ENCODE measurements at regions not wholly inside any gene's neighbourhood (a gene's known extent, or its start where the extent isn't known, plus 50 kb on each side); places are given as distances from the start of the nearest gene placed in this dataset.
"Not testable (repeated sequence)": the region's sequence is repeated elsewhere in the genome, so short reads cannot be mapped to it uniquely, and the experiment has no call there.

GRCh38 chr9:26500471-26500870 lies 392.1 kb downstream of the CAAP1 start:
- no peak for DNase-seq (ENCODE audit: low spot score)
- no peak overlapping the region for H4K91ac ChIP-seq (ENCODE audit: low read depth, low read length, poor library complexity)
- no peak overlapping the region for H4K8ac ChIP-seq (ENCODE audit: low read depth, low read length)
- no peak overlapping the region for H3K4ac ChIP-seq (ENCODE audit: low read length)
- H3K9me3 ChIP-seq (replicated peaks in 1 of 2; ENCODE audit: control insufficient read depth in 2 of 2, insufficient read depth in 1 of 2, low read depth in 1 of 2, low read length in 2 of 2), result no peaks in the 10 kb centered on the region
- H3K36me3 ChIP-seq (replicated peaks in 1 of 2; ENCODE audit: control insufficient read depth in 2 of 2, insufficient read depth in 2 of 2, low read length in 2 of 2), result no peaks in the 10 kb centered on the region
- H2BK12ac ChIP-seq (ENCODE audit: low read length), result no peak overlapping the region
- no peak overlapping the region for H3K18ac ChIP-seq (ENCODE audit: low read length)
- no peak overlapping the region for H3K4me3 ChIP-seq (ENCODE audit: low read length in 2 of 2)
- no peak overlapping the region for H2AK5ac ChIP-seq (ENCODE audit: low read depth, low read length)
- no peaks in the 10 kb centered on the region for H3K79me1 ChIP-seq (ENCODE audit: low read depth, low read length)
- no peak overlapping the region for H2BK120ac ChIP-seq (ENCODE audit: low read depth, low read length)
- no peak overlapping the region for H2AFZ ChIP-seq (ENCODE audit: low read length)
- no peak overlapping the region for H3K4me2 ChIP-seq (ENCODE audit: insufficient read depth, low read length, poor library complexity, severe bottlenecking)
- H2BK5ac ChIP-seq (ENCODE audit: low read length), result no peak overlapping the region
- no peak overlapping the region for H3K23ac ChIP-seq (ENCODE audit: low read depth, low read length, poor library complexity)
- no peak overlapping the region for H3K9ac ChIP-seq (ENCODE audit: low read depth, low read length, poor library complexity)
- WGBS, 2 donors (ENCODE audit: extremely low coverage in 2 of 2, insufficient read length in 2 of 2, insufficient replicate concordance in 1 of 2), result no CpG with 5 or more reads among the region's 3 CpGs
- H3K27ac ChIP-seq (replicated peaks; ENCODE audit: low read length), result no peak overlapping the region
- H3K4me1 ChIP-seq (ENCODE audit: control insufficient read depth in 2 of 2, insufficient read depth in 1 of 2, low read depth in 1 of 2, low read length in 2 of 2), result no peaks in the 10 kb centered on the region
- H2BK15ac ChIP-seq (ENCODE audit: low read length), result no peak overlapping the region
- H3K27me3 ChIP-seq (ENCODE audit: control insufficient read depth in 3 of 3, insufficient read depth in 3 of 3, low read depth in 1 of 3, low read length in 3 of 3), result no peaks in the 10 kb centered on the region
- H3K14ac ChIP-seq (ENCODE audit: low read length), result no peak overlapping the region

- not testable (repeated sequence) for H2BK15ac ChIP-seq (ENCODE audit: low read length); H3K79me1 ChIP-seq (ENCODE audit: low read depth, low read length); H4K8ac ChIP-seq (ENCODE audit: low read depth, low read length); H3K14ac ChIP-seq (ENCODE audit: low read length); H3K9ac ChIP-seq (ENCODE audit: low read depth, low read length, poor library complexity); H3K18ac ChIP-seq (ENCODE audit: low read length); H3K4me2 ChIP-seq (ENCODE audit: insufficient read depth, low read length, poor library complexity, severe bottlenecking); H3K27me3 ChIP-seq (ENCODE audit: control insufficient read depth in 3 of 3, insufficient read depth in 3 of 3, low read depth in 1 of 3, low read length in 3 of 3); H3K4me1 ChIP-seq (ENCODE audit: control insufficient read depth in 2 of 2, insufficient read depth in 1 of 2, low read depth in 1 of 2, low read length in 2 of 2); H3K27ac ChIP-seq (replicated peaks; ENCODE audit: low read length); H3K4me3 ChIP-seq (ENCODE audit: low read length in 2 of 2); DNase-seq (ENCODE audit: low spot score); H3K23ac ChIP-seq (ENCODE audit: low read depth, low read length, poor library complexity); H2BK5ac ChIP-seq (ENCODE audit: low read length); H3K4ac ChIP-seq (ENCODE audit: low read length); H2AK5ac ChIP-seq (ENCODE audit: low read depth, low read length); H3K36me3 ChIP-seq (replicated peaks in 1 of 2; ENCODE audit: control insufficient read depth in 2 of 2, insufficient read depth in 2 of 2, low read length in 2 of 2); H4K91ac ChIP-seq (ENCODE audit: low read depth, low read length, poor library complexity); H2BK12ac ChIP-seq (ENCODE audit: low read length); H3K9me3 ChIP-seq (replicated peaks in 1 of 2; ENCODE audit: control insufficient read depth in 2 of 2, insufficient read depth in 1 of 2, low read depth in 1 of 2, low read length in 2 of 2); H2BK120ac ChIP-seq (ENCODE audit: low read depth, low read length); H2AFZ ChIP-seq (ENCODE audit: low read length)
- no CpG with 5 or more reads among the region's 59 CpGs for WGBS, 2 donors (ENCODE audit: extremely low coverage in 2 of 2, insufficient read length in 2 of 2, insufficient replicate concordance in 1 of 2)
These were observed 399.7 kb downstream of the CAAP1 start for GRCh38 chr9:26492608-26493521.

- not testable (repeated sequence) for H3K27ac ChIP-seq (replicated peaks; ENCODE audit: low read length); H3K36me3 ChIP-seq (replicated peaks in 1 of 2; ENCODE audit: control insufficient read depth in 2 of 2, insufficient read depth in 2 of 2, low read length in 2 of 2); H4K8ac ChIP-seq (ENCODE audit: low read depth, low read length); H2AFZ ChIP-seq (ENCODE audit: low read length); H3K4me3 ChIP-seq (ENCODE audit: low read length in 2 of 2); H3K4ac ChIP-seq (ENCODE audit: low read length); H3K4me2 ChIP-seq (ENCODE audit: insufficient read depth, low read length, poor library complexity, severe bottlenecking); H3K79me1 ChIP-seq (ENCODE audit: low read depth, low read length); H3K4me1 ChIP-seq (ENCODE audit: control insufficient read depth in 2 of 2, insufficient read depth in 1 of 2, low read depth in 1 of 2, low read length in 2 of 2); H3K14ac ChIP-seq (ENCODE audit: low read length); H2BK15ac ChIP-seq (ENCODE audit: low read length); H2BK120ac ChIP-seq (ENCODE audit: low read depth, low read length); H3K18ac ChIP-seq (ENCODE audit: low read length); H2BK5ac ChIP-seq (ENCODE audit: low read length); H3K9ac ChIP-seq (ENCODE audit: low read depth, low read length, poor library complexity); H3K9me3 ChIP-seq (replicated peaks in 1 of 2; ENCODE audit: control insufficient read depth in 2 of 2, insufficient read depth in 1 of 2, low read depth in 1 of 2, low read length in 2 of 2); H3K23ac ChIP-seq (ENCODE audit: low read depth, low read length, poor library complexity); H3K27me3 ChIP-seq (ENCODE audit: control insufficient read depth in 3 of 3, insufficient read depth in 3 of 3, low read depth in 1 of 3, low read length in 3 of 3); DNase-seq (ENCODE audit: low spot score); H4K91ac ChIP-seq (ENCODE audit: low read depth, low read length, poor library complexity); H2BK12ac ChIP-seq (ENCODE audit: low read length); H2AK5ac ChIP-seq (ENCODE audit: low read depth, low read length)
- no CpG with 5 or more reads among the region's 35 CpGs for WGBS, 2 donors (ENCODE audit: extremely low coverage in 2 of 2, insufficient read length in 2 of 2, insufficient replicate concordance in 1 of 2)
These were observed 400.5 kb downstream of the CAAP1 start for GRCh38 chr9:26491922-26492607.

GRCh38 chr9:26483991-26484390 lies 408.6 kb downstream of the CAAP1 start:
- H2BK15ac ChIP-seq (ENCODE audit: low read length), result no peak overlapping the region
- H3K27me3 ChIP-seq (ENCODE audit: control insufficient read depth in 3 of 3, insufficient read depth in 3 of 3, low read depth in 1 of 3, low read length in 3 of 3), result no peaks in the 10 kb centered on the region
- H2AFZ ChIP-seq (ENCODE audit: low read length), result no peak overlapping the region
- no peak overlapping the region for H3K9ac ChIP-seq (ENCODE audit: low read depth, low read length, poor library complexity)
- H3K9me3 ChIP-seq (replicated peaks in 1 of 2; ENCODE audit: control insufficient read depth in 2 of 2, insufficient read depth in 1 of 2, low read depth in 1 of 2, low read length in 2 of 2), result no peaks in the 10 kb centered on the region
- H2BK12ac ChIP-seq (ENCODE audit: low read length), result no peak overlapping the region
- H4K8ac ChIP-seq (ENCODE audit: low read depth, low read length), result no peak overlapping the region
- H3K79me1 ChIP-seq (ENCODE audit: low read depth, low read length), result no peaks in the 10 kb centered on the region
- no peak overlapping the region for H3K4me2 ChIP-seq (ENCODE audit: insufficient read depth, low read length, poor library complexity, severe bottlenecking)
- H2AK5ac ChIP-seq (ENCODE audit: low read depth, low read length), result no peak overlapping the region
- H3K36me3 ChIP-seq (replicated peaks in 1 of 2; ENCODE audit: control insufficient read depth in 2 of 2, insufficient read depth in 2 of 2, low read length in 2 of 2), result no peaks in the 10 kb centered on the region
- no peak overlapping the region for H3K4me3 ChIP-seq (ENCODE audit: low read length in 2 of 2)
- no peak overlapping the region for H2BK120ac ChIP-seq (ENCODE audit: low read depth, low read length)
- no peak overlapping the region for H3K23ac ChIP-seq (ENCODE audit: low read depth, low read length, poor library complexity)
- H3K27ac ChIP-seq (replicated peaks; ENCODE audit: low read length), result no peak overlapping the region
- no peak overlapping the region for H3K14ac ChIP-seq (ENCODE audit: low read length)
- H3K4ac ChIP-seq (ENCODE audit: low read length), result no peak overlapping the region
- WGBS, 2 donors (ENCODE audit: extremely low coverage in 2 of 2, insufficient read length in 2 of 2, insufficient replicate concordance in 1 of 2), result no CpG with 5 or more reads among the region's 15 CpGs
- H3K18ac ChIP-seq (ENCODE audit: low read length), result no peak overlapping the region
- no peaks in the 10 kb centered on the region for H3K4me1 ChIP-seq (ENCODE audit: control insufficient read depth in 2 of 2, insufficient read depth in 1 of 2, low read depth in 1 of 2, low read length in 2 of 2)
- no peak overlapping the region for H4K91ac ChIP-seq (ENCODE audit: low read depth, low read length, poor library complexity)
- no peak overlapping the region for H2BK5ac ChIP-seq (ENCODE audit: low read length)
- DNase-seq (ENCODE audit: low spot score), result no peak

Data from neuronal stem cell (in vitro differentiated cells).